HAP-1 (cell line): ENCODE measurements at regions not wholly inside any gene's neighbourhood (a gene's known extent, or its start where the extent isn't known, plus 50 kb on each side); places are given as distances from the start of the nearest gene placed in this dataset.

Experiments
- DNase-seq, 2 experiments: peaks; one replicate each; pipeline ENCODE4 v3.0.0-alpha.2; 2016 to 2020; ENCODE audit warnings: low spot score in 2 of 2
- H3K27me3 ChIP-seq: fragments of 250-450 bp; sonication (Bioruptor Pico); 2 replicates; pipeline ENCODE4 v1.5.1; 2020; ENCODE audit warnings: low read depth, mild to moderate bottlenecking, moderate library complexity
- H3K36me3 ChIP-seq: fragments of 250-450 bp; sonication (Bioruptor Pico); replicated peaks from 2 replicates; pipeline ENCODE4 v1.5.1; 2020; ENCODE audit warnings: mild to moderate bottlenecking
- H3K4me1 ChIP-seq: fragments of 250-450 bp; sonication (Bioruptor Pico); 2 replicates; pipeline ENCODE4 v1.5.1; 2020; ENCODE audit warnings: mild to moderate bottlenecking
- H3K4me3 ChIP-seq: fragments of 250-450 bp; sonication (Bioruptor Pico); 2 replicates; pipeline ENCODE4 v1.5.1; 2020; ENCODE audit warnings: mild to moderate bottlenecking, moderate library complexity
- H3K9me3 ChIP-seq: fragments of 250-450 bp; sonication (Bioruptor Pico); 2 replicates; pipeline ENCODE4 v1.5.1; 2020; ENCODE audit warnings: mild to moderate bottlenecking, moderate library complexity
- in situ Hi-C: fragments of 300-500 bp; cut with MboI; formaldehyde crosslinking; loops from 3 replicates; pipeline ENCODE4 v1.14.3; 2020; ENCODE audit warnings: low sequenced_read_pairs, inconsistent platforms, mixed read lengths

- in situ Hi-C loops = loop anchor here (25.0 kb wide), 1 partner anchor 1179 kb away; no protein-coding TSS in a partner anchor
- no peaks in the 10 kb centered on the region for H3K36me3 ChIP-seq
- no peaks in the 10 kb centered on the region for H3K4me1 ChIP-seq
- H3K9me3 ChIP-seq = no peaks in the 10 kb centered on the region
- no peak for DNase-seq
- no peak overlapping the region for H3K4me3 ChIP-seq
- peaks cover 6% of the 10 kb centered on the region; the same call in 1 of the 2 replicates for H3K27me3 ChIP-seq
Observed at GRCh38 chr12:92566448-92567019, 136.3 kb upstream of the PLEKHG7 start.

GRCh38 chr12:92563819-92564218 lies 139.0 kb upstream of the PLEKHG7 start:
- DNase-seq = no peak

GRCh38 chr12:92562063-92562734 lies 140.6 kb upstream of the PLEKHG7 start:
- in situ Hi-C loops = loop anchor here (25.0 kb wide), 1 partner anchor 1175 kb away; no protein-coding TSS in a partner anchor
- no peaks in the 10 kb centered on the region for H3K9me3 ChIP-seq
- no peaks in the 10 kb centered on the region; the same call in 1 of the 2 replicates for H3K27me3 ChIP-seq
- no peak overlapping the region for H3K4me3 ChIP-seq
- no peaks in the 10 kb centered on the region for H3K4me1 ChIP-seq
- DNase-seq = no peak
- no peaks in the 10 kb centered on the region for H3K36me3 ChIP-seq

More at GRCh38 chr12:92563819-92564218, 139.0 kb upstream of the PLEKHG7 start:
- Histone ChIP-seq H3K27me3 (no peaks in the 10 kb centered on the region; the same call in 1 of the 2 replicates), H3K4me1 (no peaks in the 10 kb centered on the region), H3K4me3 (no peak overlapping the region), H3K9me3 (no peaks in the 10 kb centered on the region), H3K36me3 (no peaks in the 10 kb centered on the region)
- in situ Hi-C loops = loop anchor here (25.0 kb wide), 1 partner anchor 1177 kb away; no protein-coding TSS in a partner anchor

GRCh38 chr12:92561543-92561899 lies 141.3 kb upstream of the PLEKHG7 start:
- no peak overlapping the region for H3K4me3 ChIP-seq
- in situ Hi-C loops = loop anchor here (25.0 kb wide), 1 partner anchor 1174 kb away; no protein-coding TSS in a partner anchor
- H3K36me3 ChIP-seq = no peaks in the 10 kb centered on the region
- H3K4me1 ChIP-seq = no peaks in the 10 kb centered on the region
- DNase-seq = no peak
- H3K9me3 ChIP-seq = no peaks in the 10 kb centered on the region
- H3K27me3 ChIP-seq = no peaks in the 10 kb centered on the region; the same call in 1 of the 2 replicates

- Histone ChIP-seq H3K27me3 (no peaks in the 10 kb centered on the region; the same call in 1 of the 2 replicates), H3K4me3 (no peak overlapping the region), H3K4me1 (no peaks in the 10 kb centered on the region), H3K9me3 (no peaks in the 10 kb centered on the region), H3K36me3 (no peaks in the 10 kb centered on the region)
- no peak for DNase-seq
- in situ Hi-C loops = loop anchor here (25.0 kb wide), 1 partner anchor 1174 kb away; no protein-coding TSS in a partner anchor
Observed at GRCh38 chr12:92560713-92561542, 141.9 kb upstream of the PLEKHG7 start.

- H3K9me3 ChIP-seq = no peaks in the 10 kb centered on the region
- H3K4me1 ChIP-seq = no peaks in the 10 kb centered on the region
- H3K4me3 ChIP-seq = no peak overlapping the region
- no peak for DNase-seq
- H3K36me3 ChIP-seq = no peaks in the 10 kb centered on the region
- H3K27me3 ChIP-seq = no peaks in the 10 kb centered on the region; the same call in 1 of the 2 replicates
- in situ Hi-C loops = loop anchor here (25.0 kb wide), 1 partner anchor 1172 kb away; no protein-coding TSS in a partner anchor
Observed at GRCh38 chr12:92558806-92559205, 144.0 kb upstream of the PLEKHG7 start.

GRCh38 chr12:92558215-92558773 lies 144.5 kb upstream of the PLEKHG7 start:
- H3K27me3 ChIP-seq = no peaks in the 10 kb centered on the region; the same call in 1 of the 2 replicates
- in situ Hi-C loops = loop anchor here (25.0 kb wide), 1 partner anchor 1171 kb away; no protein-coding TSS in a partner anchor
- no peaks in the 10 kb centered on the region for H3K4me1 ChIP-seq
- DNase-seq = no peak
- no peak overlapping the region for H3K4me3 ChIP-seq
- H3K9me3 ChIP-seq = no peaks in the 10 kb centered on the region
- H3K36me3 ChIP-seq = no peaks in the 10 kb centered on the region

- no peak for DNase-seq
- in situ Hi-C loops = loop anchor here (25.0 kb wide), 1 partner anchor 1170 kb away; no protein-coding TSS in a partner anchor
- Histone ChIP-seq H3K27me3 (no peaks in the 10 kb centered on the region; the same call in 1 of the 2 replicates), H3K36me3 (no peaks in the 10 kb centered on the region), H3K4me3 (no peak overlapping the region), H3K9me3 (no peaks in the 10 kb centered on the region), H3K4me1 (no peaks in the 10 kb centered on the region)
Observed at GRCh38 chr12:92557422-92557724, 145.4 kb upstream of the PLEKHG7 start.

- H3K27me3 ChIP-seq = no peaks in the 10 kb centered on the region; the same call in 1 of the 2 replicates
- no peaks in the 10 kb centered on the region for H3K9me3 ChIP-seq
- in situ Hi-C loops = loop anchor here (25.0 kb wide), 1 partner anchor 1170 kb away; no protein-coding TSS in a partner anchor
- H3K36me3 ChIP-seq = no peaks in the 10 kb centered on the region
- no peaks in the 10 kb centered on the region for H3K4me1 ChIP-seq
- H3K4me3 ChIP-seq = no peak overlapping the region
- no peak for DNase-seq
Observed at GRCh38 chr12:92556637-92557421, 146.0 kb upstream of the PLEKHG7 start.

GRCh38 chr12:92556141-92556540 lies 146.6 kb upstream of the PLEKHG7 start:
- DNase-seq = no peak
- Histone ChIP-seq H3K4me1 (no peaks in the 10 kb centered on the region), H3K36me3 (no peaks in the 10 kb centered on the region), H3K9me3 (no peaks in the 10 kb centered on the region), H3K27me3 (no peaks in the 10 kb centered on the region; the same call in 1 of the 2 replicates), H3K4me3 (no peak overlapping the region)
- in situ Hi-C loops = loop anchor here (25.0 kb wide), 1 partner anchor 1169 kb away; no protein-coding TSS in a partner anchor

- Histone ChIP-seq H3K36me3 (no peaks in the 10 kb centered on the region), H3K9me3 (no peaks in the 10 kb centered on the region), H3K27me3 (no peaks in the 10 kb centered on the region; the same call in 1 of the 2 replicates), H3K4me3 (no peak overlapping the region), H3K4me1 (no peaks in the 10 kb centered on the region)
- no peak for DNase-seq
- in situ Hi-C loops = loop anchor here (25.0 kb wide), 1 partner anchor 1167 kb away; no protein-coding TSS in a partner anchor
Observed at GRCh38 chr12:92554158-92555073, 148.4 kb upstream of the PLEKHG7 start.

- no peaks in the 10 kb centered on the region for H3K9me3 ChIP-seq
- no peaks in the 10 kb centered on the region for H3K27me3 ChIP-seq
- no peaks in the 10 kb centered on the region for H3K4me1 ChIP-seq
- H3K4me3 ChIP-seq = no peak overlapping the region
- no peaks in the 10 kb centered on the region for H3K36me3 ChIP-seq
- in situ Hi-C loops = loop anchor here (25.0 kb wide), 1 partner anchor 1166 kb away; no protein-coding TSS in a partner anchor
- no peak for DNase-seq
Observed at GRCh38 chr12:92553389-92553788, 149.4 kb upstream of the PLEKHG7 start.
